H1 (cell line): ENCODE measurements at regions not wholly inside any gene's neighbourhood (a gene's known extent, or its start where the extent isn't known, plus 50 kb on each side); places are given as distances from the start of the nearest gene placed in this dataset.

Source experiments
- JUND ChIP-seq: IDR thresholded peaks from 2 replicates; pipeline ENCODE4 v1.6.1; 2011; ENCODE audit warnings: mild to moderate bottlenecking, improper control_type of control experiment, low read length

GRCh38 chr9:4389755-4390154 lies 89.9 kb upstream of the GLIS3 start (continued):
- TF ChIP-seq JUND = no peak
- TF ChIP-seq, all 59 proteins: peak for 0
